Activated T-helper 1 cell treated with anti-CD3 and anti-CD28 coated beads, Interleukin-12 subunit alpha, Interleukin-12 subunit beta, Interleukin-2, Interleukin-4 antibody, amounts not matched to agents 30 ng/mL and 10 ng/mL and 1 ng/mL, durations not matched to agents 14 hours and 24 hours and 36 hours (primary cell): ENCODE measurements at regions not wholly inside any gene's neighbourhood (a gene's known extent, or its start where the extent isn't known, plus 50 kb on each side); places are given as distances from the start of the nearest gene placed in this dataset.

ENCODE experiments used
- DNase-seq: peaks from one replicate; pipeline ENCODE4 v3.0.0; 2021; ENCODE audit warnings: low spot score
- H3K27ac Mint-ChIP-seq: one replicate; pipeline ENCODE4 v1.8.0; 2021; ENCODE audit warnings: mild to moderate bottlenecking, mixed read lengths
- H3K27me3 Mint-ChIP-seq: one replicate; pipeline ENCODE4 v1.8.0; 2022; ENCODE audit warnings: mild to moderate bottlenecking, moderate library complexity, mixed read lengths; ENCODE audit not compliant: insufficient read depth
- H3K36me3 Mint-ChIP-seq: one replicate; pipeline ENCODE4 v1.8.0; 2021; ENCODE audit warnings: low read depth, mixed read lengths
- H3K4me1 Mint-ChIP-seq: one replicate; pipeline ENCODE4 v1.8.0; 2021; ENCODE audit warnings: low read depth, mixed read lengths
- H3K4me3 Mint-ChIP-seq: one replicate; pipeline ENCODE4 v1.8.0; 2021; ENCODE audit warnings: mild to moderate bottlenecking, moderate library complexity, mixed read lengths
- H3K9me3 Mint-ChIP-seq: one replicate; pipeline ENCODE4 v1.8.0; 2021; ENCODE audit warnings: mixed read lengths
- intact Hi-C: fragments of 100-400 bp; cut with micrococcal nuclease; formaldehyde crosslinking; loops from one replicate; pipeline ENCODE4 v1.15.1; 2024

DNA sequence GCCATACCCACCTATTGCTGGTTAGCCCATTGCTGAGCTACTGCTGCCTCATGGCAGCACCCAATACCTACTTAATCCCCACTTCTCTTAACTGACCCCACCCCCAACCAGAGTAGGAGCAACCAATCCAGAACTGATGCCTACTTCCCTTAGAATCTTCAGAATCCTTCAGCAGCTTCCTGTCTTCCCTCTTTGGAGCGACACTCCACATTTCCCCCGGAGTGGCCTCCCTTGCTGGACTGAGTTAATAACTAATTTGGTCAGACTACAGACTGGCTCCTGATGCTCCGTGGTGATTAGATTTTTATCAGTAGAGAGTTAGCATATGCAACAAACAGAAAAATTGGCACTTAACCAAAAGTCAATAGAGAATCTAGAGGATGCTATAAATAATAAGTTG lies 51.2 kb upstream of the UBR2 start:
- no peak overlapping the region for H3K27ac Mint-ChIP-seq
- H3K9me3 Mint-ChIP-seq = no peaks in the 10 kb centered on the region
- intact Hi-C loops = no loop called here
- H3K36me3 Mint-ChIP-seq = no peaks in the 10 kb centered on the region
- H3K4me3 Mint-ChIP-seq = no peak overlapping the region
- H3K4me1 Mint-ChIP-seq = peaks cover 14% of the 10 kb centered on the region
- H3K27me3 Mint-ChIP-seq = no peaks in the 10 kb centered on the region
- no peak for DNase-seq

DNA sequence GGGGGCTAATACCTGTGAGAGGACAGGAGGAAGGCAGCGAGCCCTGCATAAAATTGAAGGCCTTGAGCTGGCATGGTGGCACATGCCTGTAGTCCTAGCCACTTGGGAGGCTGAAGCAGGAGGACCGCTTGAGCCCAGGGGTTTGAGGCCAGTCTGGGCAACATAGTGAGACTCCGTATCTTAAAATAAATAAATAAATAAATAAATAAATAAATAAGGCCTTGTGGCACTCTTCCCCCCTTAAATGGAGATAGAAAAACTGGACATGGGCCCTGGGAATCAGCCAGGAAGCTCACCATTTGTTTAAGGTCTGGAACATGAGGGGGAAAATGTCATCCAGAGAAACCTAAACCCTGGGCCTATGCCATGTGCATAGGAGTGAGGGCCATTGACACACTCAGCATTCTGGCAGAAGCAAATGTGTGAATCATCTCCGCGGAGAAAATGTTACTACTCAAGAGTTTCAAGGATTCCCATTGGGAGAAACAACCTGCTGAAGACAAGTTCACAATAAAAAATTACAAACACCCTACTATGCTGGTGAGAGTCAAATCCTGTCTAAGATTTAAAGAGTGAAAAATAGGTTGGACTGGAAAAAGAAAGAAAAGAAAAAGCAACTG lies 51.9 kb upstream of the UBR2 start:
- Mint-ChIP-seq H3K27ac (no peak overlapping the region), H3K27me3 (peaks cover 2% of the 10 kb centered on the region), H3K9me3 (no peaks in the 10 kb centered on the region), H3K4me1 (peaks cover 14% of the 10 kb centered on the region), H3K36me3 (peaks cover 1% of the 10 kb centered on the region), H3K4me3 (no peak overlapping the region)
- intact Hi-C loops = no loop called here
- DNase-seq = no peak

DNA sequence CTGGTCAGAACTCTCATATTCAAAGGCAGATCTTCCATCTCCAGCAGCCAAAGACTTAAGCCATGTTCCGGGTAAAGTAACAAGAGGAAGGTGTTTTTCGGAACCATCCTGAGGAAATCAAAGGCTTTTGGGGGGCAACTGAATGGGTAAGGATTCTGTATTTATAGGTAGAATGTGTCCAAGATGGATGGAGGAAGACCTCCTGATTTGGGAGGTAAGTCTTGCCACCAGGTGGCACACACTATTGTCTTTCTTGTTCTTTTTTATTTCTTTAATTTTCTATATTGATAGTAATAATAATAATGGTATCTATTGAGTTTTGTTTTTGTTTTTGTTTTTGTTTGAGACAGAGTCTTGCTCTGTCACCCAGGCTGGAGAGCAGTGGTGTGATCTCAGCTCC lies 53.0 kb upstream of the UBR2 start:
- H3K4me1 Mint-ChIP-seq = peaks cover 14% of the 10 kb centered on the region
- H3K4me3 Mint-ChIP-seq = no peak overlapping the region
- H3K27ac Mint-ChIP-seq = no peak overlapping the region
- H3K27me3 Mint-ChIP-seq = peaks cover 2% of the 10 kb centered on the region
- H3K36me3 Mint-ChIP-seq = peaks cover 1% of the 10 kb centered on the region
- DNase-seq = no peak
- no peaks in the 10 kb centered on the region for H3K9me3 Mint-ChIP-seq
- intact Hi-C loops = loop anchor here (1.0 kb wide), 1 partner anchor 11 kb away; no protein-coding TSS in a partner anchor

DNA sequence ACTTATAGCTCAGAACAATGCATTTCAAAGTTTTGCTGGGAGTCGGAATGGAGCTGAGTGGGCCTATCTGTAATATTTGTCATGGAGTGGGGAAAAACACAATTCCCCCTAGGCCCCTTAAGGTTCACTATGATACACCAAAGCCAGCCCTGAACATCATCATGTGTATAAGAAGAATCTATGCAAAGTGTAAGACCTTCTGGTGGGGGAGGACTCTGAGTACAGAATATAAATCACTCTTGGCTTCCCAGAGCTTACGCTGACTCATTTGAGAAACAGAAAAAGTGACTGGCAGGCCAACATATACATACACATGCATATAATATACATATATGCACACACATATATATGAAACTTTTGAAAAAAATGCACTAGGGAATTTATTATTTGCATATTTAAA lies 54.1 kb upstream of the UBR2 start:
- Mint-ChIP-seq H3K27me3 (peaks cover 2% of the 10 kb centered on the region), H3K36me3 (peaks cover 1% of the 10 kb centered on the region), H3K27ac (no peak overlapping the region), H3K4me1 (peaks cover 14% of the 10 kb centered on the region), H3K4me3 (no peak overlapping the region), H3K9me3 (no peaks in the 10 kb centered on the region)
- DNase-seq = no peak
- intact Hi-C loops = loop anchor here (1.0 to 5.0 kb wide), 2 partner anchors 12 to 37 kb away; no protein-coding TSS in a partner anchor

DNA sequence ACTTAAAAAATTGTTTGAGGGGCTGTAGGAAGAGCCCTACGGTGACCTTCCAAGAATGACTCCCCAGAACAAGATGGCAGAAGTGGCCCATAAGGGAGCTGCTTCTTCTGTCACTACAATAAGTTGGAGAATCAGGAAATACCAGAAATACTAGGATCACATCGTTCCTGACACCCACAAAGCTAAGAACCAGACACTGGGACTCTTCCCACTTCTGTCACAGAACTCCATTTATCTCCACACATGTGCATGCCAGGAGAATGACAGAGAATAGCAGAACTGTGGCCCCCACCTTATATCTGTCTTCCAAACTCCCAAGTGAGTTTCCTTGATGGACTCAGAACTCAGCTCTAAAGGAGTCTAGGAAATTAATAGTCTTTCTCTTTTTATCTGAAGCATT lies 54.6 kb upstream of the UBR2 start:
- no peak overlapping the region for H3K4me3 Mint-ChIP-seq
- intact Hi-C loops = loop anchor here (5.0 kb wide), 1 partner anchor 37 kb away; no protein-coding TSS in a partner anchor
- H3K27me3 Mint-ChIP-seq = peaks cover 2% of the 10 kb centered on the region
- peaks cover 1% of the 10 kb centered on the region for H3K36me3 Mint-ChIP-seq
- no peak for DNase-seq
- H3K27ac Mint-ChIP-seq = no peak overlapping the region
- peaks cover 14% of the 10 kb centered on the region for H3K4me1 Mint-ChIP-seq
- H3K9me3 Mint-ChIP-seq = no peaks in the 10 kb centered on the region

DNA sequence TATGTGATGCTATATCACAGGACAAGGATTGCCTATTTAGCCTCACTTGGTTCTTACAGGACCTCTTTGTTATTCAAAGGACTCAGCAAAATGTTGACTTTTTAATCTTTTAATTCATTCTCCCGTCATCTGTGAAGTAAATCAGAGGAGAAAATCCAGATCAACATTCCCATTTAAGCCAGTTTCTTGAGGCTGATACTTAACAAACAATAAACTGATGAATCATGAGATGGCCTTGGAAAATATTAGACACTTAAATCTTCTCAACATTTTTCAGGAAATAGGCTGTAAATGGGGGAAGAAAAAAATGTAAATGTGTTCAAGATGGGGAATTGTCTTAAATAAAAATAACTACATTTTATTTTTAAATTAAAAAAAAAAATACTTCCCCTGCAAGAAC lies 55.9 kb upstream of the UBR2 start:
- Mint-ChIP-seq H3K27ac (no peak overlapping the region), H3K36me3 (peaks cover 1% of the 10 kb centered on the region), H3K9me3 (no peaks in the 10 kb centered on the region), H3K4me3 (no peak overlapping the region), H3K4me1 (peaks cover 19% of the 10 kb centered on the region), H3K27me3 (peaks cover 2% of the 10 kb centered on the region)
- intact Hi-C loops = loop anchor here (5.0 kb wide), 1 partner anchor 36 kb away; no protein-coding TSS in a partner anchor
- DNase-seq = no peak

DNA sequence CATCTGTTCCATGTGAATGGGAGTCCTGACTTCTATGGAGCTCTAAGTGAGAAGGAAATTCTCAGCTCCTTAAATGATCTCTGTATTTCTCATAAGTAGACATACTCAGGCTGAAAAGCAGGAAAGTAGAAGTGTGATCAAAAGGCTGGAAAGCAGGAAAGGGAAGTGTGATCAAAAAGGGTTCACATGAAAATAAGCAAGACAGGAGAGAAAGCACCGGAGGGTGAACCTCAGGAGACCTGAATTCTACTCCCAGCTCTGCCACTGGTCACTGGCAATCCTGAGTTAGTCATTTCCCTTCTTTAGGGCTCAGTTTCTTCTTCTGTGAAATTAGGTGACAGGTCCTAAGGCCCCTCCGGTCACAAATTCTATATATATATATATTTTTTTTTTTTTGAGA lies 55.5 kb upstream of the TRERF1 start:
- no peak overlapping the region for H3K27ac Mint-ChIP-seq
- peaks cover 1% of the 10 kb centered on the region for H3K36me3 Mint-ChIP-seq
- H3K9me3 Mint-ChIP-seq = no peaks in the 10 kb centered on the region
- intact Hi-C loops = loop anchor here (5.0 kb wide), 1 partner anchor 35 kb away; no protein-coding TSS in a partner anchor
- peaks cover 21% of the 10 kb centered on the region for H3K4me1 Mint-ChIP-seq
- peaks cover 2% of the 10 kb centered on the region for H3K27me3 Mint-ChIP-seq
- DNase-seq = no peak
- H3K4me3 Mint-ChIP-seq = no peak overlapping the region

DNA sequence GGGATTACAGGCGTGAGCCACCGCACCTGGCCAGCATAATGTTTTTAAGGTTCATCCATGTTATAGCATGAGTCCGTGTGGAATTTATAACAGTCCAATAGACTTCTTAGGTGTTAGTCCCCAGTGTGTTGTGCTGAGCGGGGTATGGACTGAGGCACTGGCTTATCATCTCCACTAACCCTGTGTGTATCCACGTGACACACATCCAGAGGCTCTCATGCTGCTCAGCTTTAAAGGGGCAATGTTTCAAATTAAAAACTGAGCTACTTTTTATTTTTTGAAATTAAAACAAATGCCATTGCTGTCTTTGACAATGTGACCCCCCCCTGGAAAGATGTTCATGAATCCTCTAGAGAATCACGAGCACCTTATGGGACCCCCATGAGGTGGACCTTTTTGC lies 54.3 kb upstream of the TRERF1 start:
- no peak overlapping the region for H3K27ac Mint-ChIP-seq
- no peak overlapping the region for H3K4me3 Mint-ChIP-seq
- peaks cover 6% of the 10 kb centered on the region for H3K27me3 Mint-ChIP-seq
- peaks cover 1% of the 10 kb centered on the region for H3K36me3 Mint-ChIP-seq
- no peaks in the 10 kb centered on the region for H3K9me3 Mint-ChIP-seq
- intact Hi-C loops = loop anchor here (5.0 kb wide), 1 partner anchor 34 kb away; no protein-coding TSS in a partner anchor
- peaks cover 26% of the 10 kb centered on the region for H3K4me1 Mint-ChIP-seq
- no peak for DNase-seq

DNA sequence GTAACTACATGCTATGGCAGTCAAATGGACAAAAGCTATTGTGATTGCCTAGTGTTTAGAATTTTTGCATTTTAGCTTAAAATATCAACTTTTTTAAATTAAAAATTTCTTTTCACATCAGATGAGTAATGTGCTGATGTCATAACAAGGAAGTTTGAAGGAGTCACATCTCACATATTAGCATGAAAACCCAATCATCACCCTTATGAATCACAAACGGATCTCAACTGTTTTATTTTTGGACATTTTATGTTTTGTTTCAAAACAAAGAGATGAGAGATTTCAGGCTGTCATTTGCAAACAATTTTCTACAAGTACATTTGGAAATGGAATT lies 53.6 kb upstream of the TRERF1 start:
- peaks cover 1% of the 10 kb centered on the region for H3K36me3 Mint-ChIP-seq
- H3K27me3 Mint-ChIP-seq = peaks cover 6% of the 10 kb centered on the region
- intact Hi-C loops = loop anchor here (5.0 kb wide), 1 partner anchor 33 kb away; no protein-coding TSS in a partner anchor
- H3K4me1 Mint-ChIP-seq = peaks cover 23% of the 10 kb centered on the region
- no peak for DNase-seq
- no peaks in the 10 kb centered on the region for H3K9me3 Mint-ChIP-seq
- no peak overlapping the region for H3K4me3 Mint-ChIP-seq
- no peak overlapping the region for H3K27ac Mint-ChIP-seq

DNA sequence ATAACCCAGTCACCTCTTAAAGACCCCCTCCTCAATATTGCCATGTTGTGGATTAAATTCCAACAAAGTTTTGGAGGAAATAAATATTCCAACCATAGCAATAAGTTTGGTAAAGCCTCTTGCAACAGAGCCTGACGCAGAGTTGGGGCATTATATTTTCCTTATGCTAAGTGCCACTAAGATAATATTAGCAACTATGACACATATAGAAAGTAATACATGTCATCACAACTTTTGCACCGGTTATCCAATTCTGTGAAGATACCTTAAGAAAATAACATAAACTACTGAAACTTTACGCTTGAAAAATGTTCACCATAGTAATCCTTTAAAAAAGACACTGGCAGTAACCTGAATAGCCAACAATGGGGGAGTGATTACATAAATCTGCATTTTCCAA lies 52.2 kb upstream of the TRERF1 start:
- no peaks in the 10 kb centered on the region for H3K9me3 Mint-ChIP-seq
- H3K27me3 Mint-ChIP-seq = peaks cover 6% of the 10 kb centered on the region
- no peak for DNase-seq
- intact Hi-C loops = no loop called here
- H3K4me1 Mint-ChIP-seq = peaks cover 12% of the 10 kb centered on the region
- peaks cover 1% of the 10 kb centered on the region for H3K36me3 Mint-ChIP-seq
- no peak overlapping the region for H3K4me3 Mint-ChIP-seq
- H3K27ac Mint-ChIP-seq = no peak overlapping the region

DNA sequence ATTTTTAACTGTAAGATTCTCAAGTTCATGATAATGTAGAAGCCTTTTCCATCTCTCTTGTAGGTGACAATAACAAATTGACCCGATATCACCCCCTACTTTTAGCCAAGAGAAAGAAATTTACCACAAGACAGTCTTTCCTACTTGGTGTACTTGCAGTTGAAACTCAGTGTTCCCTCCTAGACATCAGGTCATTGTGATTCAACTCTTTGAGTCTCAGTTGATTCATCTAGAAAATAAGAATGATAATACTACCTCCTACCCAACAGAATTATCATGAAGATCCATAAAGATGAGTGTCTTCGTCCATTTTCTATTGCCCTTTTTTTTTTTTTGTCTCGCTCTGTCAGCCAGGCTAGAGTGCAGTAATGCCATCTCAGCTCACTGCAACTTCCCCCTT lies 51.3 kb upstream of the TRERF1 start:
- peaks cover 8% of the 10 kb centered on the region for H3K27me3 Mint-ChIP-seq
- H3K27ac Mint-ChIP-seq = no peak overlapping the region
- peaks cover 1% of the 10 kb centered on the region for H3K36me3 Mint-ChIP-seq
- H3K4me3 Mint-ChIP-seq = no peak overlapping the region
- intact Hi-C loops = no loop called here
- H3K4me1 Mint-ChIP-seq = peaks cover 12% of the 10 kb centered on the region
- no peak for DNase-seq
- H3K9me3 Mint-ChIP-seq = no peaks in the 10 kb centered on the region

DNA sequence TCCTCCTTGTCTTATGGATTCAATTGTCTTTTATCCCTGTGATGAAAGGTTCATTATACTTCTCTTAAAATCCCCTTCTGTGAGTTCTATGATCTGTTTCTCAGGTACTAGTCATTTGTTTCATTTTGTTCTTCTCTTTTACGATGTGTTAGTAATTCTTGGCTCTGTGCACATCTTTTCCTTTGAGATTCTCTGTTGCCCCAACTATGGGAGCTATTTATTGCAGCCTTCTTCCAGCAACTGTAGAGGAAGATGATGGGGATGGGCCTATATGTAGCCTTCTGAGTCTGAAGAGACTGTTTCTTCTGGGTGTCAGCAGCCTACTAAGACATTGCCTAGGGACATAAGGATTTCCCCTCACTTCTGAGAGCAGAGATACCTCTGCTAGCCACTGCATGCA lies 50.4 kb upstream of the TRERF1 start:
- peaks cover 13% of the 10 kb centered on the region for H3K27me3 Mint-ChIP-seq
- peaks cover 12% of the 10 kb centered on the region for H3K4me1 Mint-ChIP-seq
- no peak overlapping the region for H3K4me3 Mint-ChIP-seq
- no peak for DNase-seq
- H3K27ac Mint-ChIP-seq = no peak overlapping the region
- peaks cover under 1% of the 10 kb centered on the region for H3K36me3 Mint-ChIP-seq
- H3K9me3 Mint-ChIP-seq = peaks cover 1% of the 10 kb centered on the region
- intact Hi-C loops = no loop called here
